CD14-positive monocyte (primary cell): ENCODE measurements at regions not wholly inside any gene's neighbourhood (a gene's known extent, or its start where the extent isn't known, plus 50 kb on each side); places are given as distances from the start of the nearest gene placed in this dataset.

Experiments
- DNase-seq, 3 donors: peaks; one replicate each; pipeline ENCODE4 v3.0.0-alpha.2; 2011 to 2022
- H2AFZ ChIP-seq: 2 replicates; pipeline ENCODE4 v1.6.0; 2012; ENCODE audit warnings: mild to moderate bottlenecking, low read depth, low read length, inconsistent platforms; ENCODE audit not compliant: insufficient read depth, poor library complexity, severe bottlenecking
- H3K27ac ChIP-seq, 2 donors: 1 replicate in 1 of 2; 2 replicates in 1 of 2; pipeline ENCODE4 v1.5.1; 2012 to 2013; ENCODE audit warnings: low read length in 2 of 2, control low read depth in 1 of 2, inconsistent platforms in 1 of 2, low read depth in 1 of 2, mild to moderate bottlenecking in 1 of 2
- H3K27me3 ChIP-seq, 2 donors: one replicate each; pipeline versions ENCODE4 v1.6.0 to v1.6.1; 2011 to 2013; ENCODE audit warnings: low read length in 2 of 2; ENCODE audit not compliant: control insufficient read depth in 2 of 2, insufficient read depth in 2 of 2
- H3K36me3 ChIP-seq, 2 donors: replicated peaks in 1 of 2; 1 replicate in 1 of 2; 2 replicates in 1 of 2; pipeline versions ENCODE4 v1.5.1 to v1.6.1; 2012 to 2013; ENCODE audit warnings: low read length in 2 of 2, control low read depth in 1 of 2, inconsistent platforms in 1 of 2, mild to moderate bottlenecking in 1 of 2; ENCODE audit not compliant: insufficient read depth in 2 of 2, control insufficient read depth in 1 of 2
- H3K4me1 ChIP-seq, 2 donors: 1 replicate in 1 of 2; 2 replicates in 1 of 2; pipeline versions ENCODE4 v1.5.1 to v1.6.1; 2012 to 2013; ENCODE audit warnings: low read length in 2 of 2, control low read depth in 1 of 2, inconsistent platforms in 1 of 2, mild to moderate bottlenecking in 1 of 2, moderate library complexity in 1 of 2; ENCODE audit not compliant: insufficient read depth in 2 of 2, control insufficient read depth in 1 of 2
- H3K4me2 ChIP-seq: replicated peaks from 2 replicates; pipeline ENCODE3; 2012; ENCODE audit warnings: low read length, moderate library complexity, mild to moderate bottlenecking; ENCODE audit not compliant: poor library complexity, severe bottlenecking; ENCODE audit errors: extremely low read depth
- H3K4me3 ChIP-seq, 3 experiments: fragments of 200-600 bp in 1 of 3; sonication (generic) in 1 of 3; replicated peaks in 1 of 3; 1 replicate in 2 of 3; 2 replicates in 1 of 3; pipeline ENCODE4 v1.5.1; 2011 to 2013; ENCODE audit warnings: low read length in 3 of 3, mild to moderate bottlenecking in 3 of 3, control low read depth in 2 of 3, low read depth in 2 of 3, inconsistent platforms in 1 of 3, moderate library complexity in 1 of 3
- H3K79me2 ChIP-seq: 2 replicates; pipeline ENCODE4 v1.6.0; 2012; ENCODE audit warnings: mild to moderate bottlenecking, control low read depth, inconsistent platforms, low read length, moderate library complexity; ENCODE audit not compliant: insufficient read depth
- H3K9ac ChIP-seq: 2 replicates; pipeline ENCODE4 v1.6.0; 2017; ENCODE audit warnings: low read length, mild to moderate bottlenecking; ENCODE audit not compliant: insufficient read depth, poor library complexity, severe bottlenecking
- H3K9me3 ChIP-seq, 2 donors: replicated peaks in 1 of 2; 1 replicate in 1 of 2; 2 replicates in 1 of 2; pipeline versions ENCODE4 v1.5.1 to v1.6.1; 2012 to 2013; ENCODE audit warnings: low read length in 2 of 2, control low read depth in 1 of 2; ENCODE audit not compliant: control insufficient read depth in 1 of 2, insufficient read depth in 1 of 2
- H4K20me1 ChIP-seq: 2 replicates; pipeline ENCODE4 v1.6.0; 2012; ENCODE audit warnings: mild to moderate bottlenecking, low read length, control low read depth, moderate library complexity; ENCODE audit not compliant: insufficient read depth
- H3K27ac Mint-ChIP-seq, 7 donors: one replicate each; pipeline ENCODE4 v1.8.0; 2020; ENCODE audit warnings: mild to moderate bottlenecking in 7 of 7, mixed read lengths in 7 of 7, moderate library complexity in 6 of 7, inconsistent platforms in 2 of 7
- H3K27me3 Mint-ChIP-seq, 3 donors: one replicate each; pipeline ENCODE4 v1.8.0; 2021 to 2022; ENCODE audit warnings: low read depth in 3 of 3, mild to moderate bottlenecking in 3 of 3, mixed read lengths in 3 of 3, moderate library complexity in 3 of 3, inconsistent platforms in 1 of 3
- H3K36me3 Mint-ChIP-seq, 2 donors: one replicate each; pipeline ENCODE4 v1.8.0; 2020; ENCODE audit warnings: mixed read lengths in 2 of 2, inconsistent platforms in 1 of 2, mild to moderate bottlenecking in 1 of 2
- H3K4me1 Mint-ChIP-seq: one replicate; pipeline ENCODE4 v1.8.0; 2020; ENCODE audit warnings: mild to moderate bottlenecking, mixed read lengths
- H3K4me3 Mint-ChIP-seq, 2 donors: one replicate each; pipeline ENCODE4 v1.8.0; 2020; ENCODE audit warnings: mild to moderate bottlenecking in 2 of 2, mixed read lengths in 2 of 2, moderate library complexity in 1 of 2
- H3K9me3 Mint-ChIP-seq, 7 donors: one replicate each; pipeline ENCODE4 v1.8.0; 2020 to 2022; ENCODE audit warnings: mixed read lengths in 7 of 7, mild to moderate bottlenecking in 6 of 7, moderate library complexity in 6 of 7, inconsistent platforms in 2 of 7
- CTCF ChIP-seq: fragments of 200-600 bp; IDR thresholded peaks from one replicate; pipeline ENCODE4 v1.8.0; 2022; ENCODE audit warnings: antibody characterized with exemption, mild to moderate bottlenecking
- WGBS: methylation state at CpG from one replicate; pipeline ENCODE4 v1.1.5; 2013; ENCODE audit warnings: missing lambda C conversion rate; ENCODE audit not compliant: insufficient coverage; 5-methylcytosine and 5-hydroxymethylcytosine counted together
- intact Hi-C, 2 donors: fragments of 100-400 bp; cut with micrococcal nuclease; formaldehyde crosslinking; loops; one replicate each; pipeline versions ENCODE4 v1.15.0 to v1.15.1; 2023

GRCh38 chr9:93792358-93792757 lies 162.8 kb downstream of the BARX1 start:
- H3K36me3 Mint-ChIP-seq, result no peaks in the 10 kb centered on the region
- no peak for DNase-seq
- Histone ChIP-seq H3K4me2 (no peak overlapping the region), H3K27ac (no peak overlapping the region), H3K79me2 (no peaks in the 10 kb centered on the region), H3K36me3 (no peaks in the 10 kb centered on the region), H2AFZ (no peak overlapping the region), H4K20me1 (no peaks in the 10 kb centered on the region), H3K9me3 (peaks cover 0 to 6% of the 10 kb centered on the region in 2 donors), H3K9ac (no peak overlapping the region), H3K27me3 (no peaks in the 10 kb centered on the region), H3K4me3 (no peak overlapping the region), H3K4me1 (no peaks in the 10 kb centered on the region)
- peak overlapping the region in 1 of 2 donors; percentile 22 for H3K4me3 Mint-ChIP-seq
- no peak for TF ChIP-seq CTCF
- H3K27ac Mint-ChIP-seq, result no peak overlapping the region
- intact Hi-C loops, result no loop called here
- peaks cover 0 to 16% (median 7%) of the 10 kb centered on the region in 7 donors for H3K9me3 Mint-ChIP-seq
- peaks cover 4 to 21% (median 9%) of the 10 kb centered on the region in 3 donors for H3K27me3 Mint-ChIP-seq
- H3K4me1 Mint-ChIP-seq, result no peaks in the 10 kb centered on the region
- WGBS, result no CpG with 5 or more reads among the region's 1 CpG

- no peak for DNase-seq
- Mint-ChIP-seq H3K27me3 (peaks cover 6 to 30% (median 8%) of the 10 kb centered on the region in 3 donors), H3K9me3 (peaks cover 0 to 22% (median 11%) of the 10 kb centered on the region in 7 donors), H3K4me3 (peak overlapping the region in 1 of 2 donors; percentile 32), H3K27ac (no peak overlapping the region), H3K36me3 (no peaks in the 10 kb centered on the region), H3K4me1 (no peaks in the 10 kb centered on the region)
- H3K4me2 ChIP-seq, result no peak overlapping the region
- H3K4me1 ChIP-seq, result no peaks in the 10 kb centered on the region
- no peaks in the 10 kb centered on the region for H3K27me3 ChIP-seq
- no peaks in the 10 kb centered on the region for H4K20me1 ChIP-seq
- intact Hi-C loops, result no loop called here
- no CpG with 5 or more reads among the region's 2 CpGs for WGBS
- H3K9me3 ChIP-seq, result peaks cover 0 to 6% of the 10 kb centered on the region in 2 donors
- no peak overlapping the region for H3K27ac ChIP-seq
- H3K4me3 ChIP-seq, result no peak overlapping the region
- no peak overlapping the region for H2AFZ ChIP-seq
- no peak for TF ChIP-seq CTCF
- no peaks in the 10 kb centered on the region for H3K79me2 ChIP-seq
- no peaks in the 10 kb centered on the region for H3K36me3 ChIP-seq
- H3K9ac ChIP-seq, result no peak overlapping the region
Measured at GRCh38 chr9:93786204-93786603, 169.0 kb downstream of the BARX1 start.
